Stomach (tissue), 4 donors: ENCODE measurements at regions not wholly inside any gene's neighbourhood (a gene's known extent, or its start where the extent isn't known, plus 50 kb on each side); places are given as distances from the start of the nearest gene placed in this dataset.

ENCODE experiments used
- CTCF ChIP-seq, 7 experiments: fragments of 450-650 bp in 4 of 7; fragments of 200-600 bp in 3 of 7; sonication (generic) in 3 of 7; IDR thresholded peaks; one replicate each; pipeline ENCODE4 v1.5.1; 2016 to 2019; ENCODE audit warnings: antibody characterized with exemption in 7 of 7, control low read depth in 2 of 7, mild to moderate bottlenecking in 1 of 7
- EP300 ChIP-seq: sonication (generic); formaldehyde crosslinking; IDR thresholded peaks from one replicate; pipeline ENCODE4 v1.6.1; 2017; ENCODE audit warnings: antibody characterized with exemption
- POLR2A ChIP-seq, 4 donors: fragments of 450-650 bp; IDR thresholded peaks; one replicate each; pipeline ENCODE4 v1.6.1; 2016; ENCODE audit warnings: antibody characterized with exemption in 4 of 4, control low read depth in 2 of 4, mild to moderate bottlenecking in 1 of 4, moderate library complexity in 1 of 4
- POLR2AphosphoS5 ChIP-seq, 3 donors: sonication (generic); formaldehyde crosslinking; IDR thresholded peaks; one replicate each; pipeline ENCODE4 v1.6.1; 2016; ENCODE audit warnings: antibody characterized with exemption in 3 of 3

DNA sequence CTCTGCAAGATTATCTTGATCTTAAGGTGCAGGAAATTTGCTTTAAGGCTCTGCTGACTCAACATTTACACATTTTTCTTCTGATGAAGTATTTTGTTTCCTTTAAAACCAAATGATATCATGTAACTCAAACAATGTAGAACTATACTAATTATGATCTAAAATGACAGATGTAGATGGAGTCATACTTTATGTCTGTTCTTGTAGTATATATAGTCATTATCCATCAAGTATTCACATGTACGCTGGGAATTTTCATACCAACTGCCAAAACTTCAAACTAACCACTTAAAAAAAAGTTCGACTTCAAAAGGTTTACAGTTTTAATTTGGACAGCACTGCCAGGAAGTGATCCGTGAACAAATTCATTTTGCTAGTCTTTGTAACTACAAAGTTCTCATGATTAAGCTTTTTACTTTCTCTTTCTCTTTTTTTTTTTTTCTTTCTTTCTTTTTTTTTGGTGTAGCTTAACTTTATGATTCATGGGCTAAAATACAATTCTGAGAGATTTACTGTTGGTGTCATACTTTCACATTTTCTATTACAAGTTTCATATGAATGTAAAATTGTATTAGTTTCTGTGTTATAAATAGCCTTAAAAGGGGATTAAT lies 509.0 kb upstream of the CXADR start:
- TF ChIP-seq CTCF (IDR thresholded peaks at IDR 0.05) (no peak), EP300 (no peak), POLR2A (IDR thresholded peaks at IDR 0.05) (no peak), POLR2AphosphoS5 (IDR thresholded peaks at IDR 0.05) (no peak)
